ENCODE measurements at regions not wholly inside any gene's neighbourhood (a gene's known extent, or its start where the extent isn't known, plus 50 kb on each side); places are given as distances from the start of the nearest gene placed in this dataset.

GRCh38 chr5:77852514-77853352 is 76.6 kb upstream of the TBCA start:
- TF ChIP-seq GATA3 (IDR thresholded peaks at IDR 0.05; ENCODE audit: low read depth, low read length) (no peak), GATA2 (IDR thresholded peaks at IDR 0.05; ENCODE audit: low read depth, low read length) (no peak)

All from SH-SY5Y (cell line).